Suprapubic skin (tissue), 4 donors: ENCODE measurements at regions not wholly inside any gene's neighbourhood (a gene's known extent, or its start where the extent isn't known, plus 50 kb on each side); places are given as distances from the start of the nearest gene placed in this dataset.

Experiments
- EP300 ChIP-seq: sonication (generic); formaldehyde crosslinking; IDR thresholded peaks from one replicate; pipeline ENCODE4 v1.6.1; 2017; ENCODE audit warnings: antibody characterized with exemption
- POLR2A ChIP-seq, 2 donors: fragments of 450-650 bp; IDR thresholded peaks; one replicate each; pipeline ENCODE4 v1.6.1; 2017; ENCODE audit warnings: antibody characterized with exemption in 2 of 2, mild to moderate bottlenecking in 2 of 2, moderate library complexity in 2 of 2
- POLR2AphosphoS5 ChIP-seq, 3 donors: sonication (generic); formaldehyde crosslinking; IDR thresholded peaks; one replicate each; pipeline ENCODE4 v1.6.1; 2017; ENCODE audit warnings: antibody characterized with exemption in 3 of 3
- TF ChIP-seq, protein P1 (sequence below), 2 donors: fragments of 200-600 bp in 1 of 2; fragments of 450-650 bp in 1 of 2; sonication (generic) in 1 of 2; IDR thresholded peaks; one replicate each; pipeline ENCODE4 v1.5.1; 2016 to 2019; ENCODE audit warnings: antibody characterized with exemption in 2 of 2, mild to moderate bottlenecking in 1 of 2, moderate library complexity in 1 of 2

GRCh38 chr20:61119273-61119672, 132.8 kb upstream of the CDH4 start:
- no peak for TF ChIP-seq POLR2AphosphoS5 (IDR thresholded peaks at IDR 0.05)
- no peak for TF ChIP-seq POLR2A (IDR thresholded peaks at IDR 0.05)
- TF ChIP-seq, protein P1, sequence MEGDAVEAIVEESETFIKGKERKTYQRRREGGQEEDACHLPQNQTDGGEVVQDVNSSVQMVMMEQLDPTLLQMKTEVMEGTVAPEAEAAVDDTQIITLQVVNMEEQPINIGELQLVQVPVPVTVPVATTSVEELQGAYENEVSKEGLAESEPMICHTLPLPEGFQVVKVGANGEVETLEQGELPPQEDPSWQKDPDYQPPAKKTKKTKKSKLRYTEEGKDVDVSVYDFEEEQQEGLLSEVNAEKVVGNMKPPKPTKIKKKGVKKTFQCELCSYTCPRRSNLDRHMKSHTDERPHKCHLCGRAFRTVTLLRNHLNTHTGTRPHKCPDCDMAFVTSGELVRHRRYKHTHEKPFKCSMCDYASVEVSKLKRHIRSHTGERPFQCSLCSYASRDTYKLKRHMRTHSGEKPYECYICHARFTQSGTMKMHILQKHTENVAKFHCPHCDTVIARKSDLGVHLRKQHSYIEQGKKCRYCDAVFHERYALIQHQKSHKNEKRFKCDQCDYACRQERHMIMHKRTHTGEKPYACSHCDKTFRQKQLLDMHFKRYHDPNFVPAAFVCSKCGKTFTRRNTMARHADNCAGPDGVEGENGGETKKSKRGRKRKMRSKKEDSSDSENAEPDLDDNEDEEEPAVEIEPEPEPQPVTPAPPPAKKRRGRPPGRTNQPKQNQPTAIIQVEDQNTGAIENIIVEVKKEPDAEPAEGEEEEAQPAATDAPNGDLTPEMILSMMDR (IDR thresholded peaks at IDR 0.05): no peak
- TF ChIP-seq EP300: no peak
